HPDE6-E6E7 (cell line): ENCODE measurements at regions not wholly inside any gene's neighbourhood (a gene's known extent, or its start where the extent isn't known, plus 50 kb on each side); places are given as distances from the start of the nearest gene placed in this dataset.

Source experiments
- DNase-seq: peaks from one replicate; pipeline ENCODE4 v3.0.0; 2011; ENCODE audit warnings: missing footprints; ENCODE audit errors: extremely low spot score

GRCh38 chr17:34416116-34416515, 53.1 kb upstream of the CCL1 start:
- DNase-seq: no peak

GRCh38 chr17:34414339-34414738, 51.3 kb upstream of the CCL1 start:
- DNase-seq: no peak

- DNase-seq: no peak
Observed at GRCh38 chr17:34413443-34414119, 50.5 kb upstream of the CCL1 start.

GRCh38 chr17:34412965-34413441, 50.0 kb upstream of the CCL1 start:
- DNase-seq: no peak
